ENCODE measurements at regions not wholly inside any gene's neighbourhood (a gene's known extent, or its start where the extent isn't known, plus 50 kb on each side); places are given as distances from the start of the nearest gene placed in this dataset.
A peak's percentile ranks its signal among the peaks of the same experiment; 100 is the strongest.

- no peaks in the 10 kb centered on the region for H3K36me3 ChIP-seq (replicated peaks; ENCODE audit: control insufficient read depth, insufficient read depth, low read length)
- H3K4me3 ChIP-seq (ENCODE audit: insufficient read depth, low read depth, low read length) = no peak overlapping the region
- no peaks in the 10 kb centered on the region for H3K27me3 ChIP-seq (ENCODE audit: control insufficient read depth, insufficient read depth, low read length)
- DNase-seq = no peak
Observed at GRCh38 chr17:6233856-6234255, 163.7 kb downstream of the WSCD1 start.

- no peaks in the 10 kb centered on the region for H3K27me3 ChIP-seq (ENCODE audit: control insufficient read depth, insufficient read depth, low read length)
- DNase-seq = no peak
- H3K4me3 ChIP-seq (ENCODE audit: insufficient read depth, low read depth, low read length) = no peak overlapping the region
- H3K36me3 ChIP-seq (replicated peaks; ENCODE audit: control insufficient read depth, insufficient read depth, low read length) = no peaks in the 10 kb centered on the region
Observed at GRCh38 chr17:6233339-6233738, 163.2 kb downstream of the WSCD1 start.

GRCh38 chr17:6232732-6233101, 162.5 kb downstream of the WSCD1 start:
- H3K36me3 ChIP-seq (replicated peaks; ENCODE audit: control insufficient read depth, insufficient read depth, low read length) = no peaks in the 10 kb centered on the region
- no peak overlapping the region for H3K4me3 ChIP-seq (ENCODE audit: insufficient read depth, low read depth, low read length)
- H3K27me3 ChIP-seq (ENCODE audit: control insufficient read depth, insufficient read depth, low read length) = no peaks in the 10 kb centered on the region
- no peak for DNase-seq

- no peaks in the 10 kb centered on the region for H3K36me3 ChIP-seq (replicated peaks; ENCODE audit: control insufficient read depth, insufficient read depth, low read length)
- DNase-seq = peak; percentile 36
- H3K4me3 ChIP-seq (ENCODE audit: insufficient read depth, low read depth, low read length) = no peak overlapping the region
- H3K27me3 ChIP-seq (ENCODE audit: control insufficient read depth, insufficient read depth, low read length) = no peaks in the 10 kb centered on the region
Observed at GRCh38 chr17:6231886-6232731, 161.9 kb downstream of the WSCD1 start.

- DNase-seq = no peak
- H3K36me3 ChIP-seq (replicated peaks; ENCODE audit: control insufficient read depth, insufficient read depth, low read length) = no peaks in the 10 kb centered on the region
- H3K4me3 ChIP-seq (ENCODE audit: insufficient read depth, low read depth, low read length) = no peak overlapping the region
- H3K27me3 ChIP-seq (ENCODE audit: control insufficient read depth, insufficient read depth, low read length) = no peaks in the 10 kb centered on the region
Observed at GRCh38 chr17:6231465-6231864, 161.3 kb downstream of the WSCD1 start.

- Histone ChIP-seq H3K36me3 (replicated peaks; ENCODE audit: control insufficient read depth, insufficient read depth, low read length) (no peaks in the 10 kb centered on the region), H3K4me3 (ENCODE audit: insufficient read depth, low read depth, low read length) (no peak overlapping the region), H3K27me3 (ENCODE audit: control insufficient read depth, insufficient read depth, low read length) (no peaks in the 10 kb centered on the region)
- DNase-seq = no peak
Observed at GRCh38 chr17:6218333-6218732, 148.2 kb downstream of the WSCD1 start.

GRCh38 chr17:6215071-6216035, 145.2 kb downstream of the WSCD1 start:
- H3K27me3 ChIP-seq (ENCODE audit: control insufficient read depth, insufficient read depth, low read length) = no peaks in the 10 kb centered on the region

GRCh38 chr17:6213859-6214258, 143.7 kb downstream of the WSCD1 start:
- H3K4me3 ChIP-seq (ENCODE audit: insufficient read depth, low read depth, low read length) = no peak overlapping the region
- DNase-seq = no peak
- no peaks in the 10 kb centered on the region for H3K36me3 ChIP-seq (replicated peaks; ENCODE audit: control insufficient read depth, insufficient read depth, low read length)
- no peaks in the 10 kb centered on the region for H3K27me3 ChIP-seq (ENCODE audit: control insufficient read depth, insufficient read depth, low read length)

More at GRCh38 chr17:6215071-6216035, 145.2 kb downstream of the WSCD1 start:
- no peak for DNase-seq
- Histone ChIP-seq H3K36me3 (replicated peaks; ENCODE audit: control insufficient read depth, insufficient read depth, low read length) (no peaks in the 10 kb centered on the region), H3K4me3 (ENCODE audit: insufficient read depth, low read depth, low read length) (no peak overlapping the region)

GRCh38 chr17:6212766-6213165, 142.6 kb downstream of the WSCD1 start:
- Histone ChIP-seq H3K36me3 (replicated peaks; ENCODE audit: control insufficient read depth, insufficient read depth, low read length) (no peaks in the 10 kb centered on the region), H3K27me3 (ENCODE audit: control insufficient read depth, insufficient read depth, low read length) (no peaks in the 10 kb centered on the region), H3K4me3 (ENCODE audit: insufficient read depth, low read depth, low read length) (no peak overlapping the region)
- DNase-seq = no peak

- Histone ChIP-seq H3K27me3 (ENCODE audit: control insufficient read depth, insufficient read depth, low read length) (no peaks in the 10 kb centered on the region), H3K4me3 (ENCODE audit: insufficient read depth, low read depth, low read length) (no peak overlapping the region), H3K36me3 (replicated peaks; ENCODE audit: control insufficient read depth, insufficient read depth, low read length) (no peaks in the 10 kb centered on the region)
- DNase-seq = no peak
Observed at GRCh38 chr17:6209829-6210228, 139.7 kb downstream of the WSCD1 start.

- no peaks in the 10 kb centered on the region for H3K27me3 ChIP-seq (ENCODE audit: control insufficient read depth, insufficient read depth, low read length)
- no peak overlapping the region for H3K4me3 ChIP-seq (ENCODE audit: insufficient read depth, low read depth, low read length)
- no peaks in the 10 kb centered on the region for H3K36me3 ChIP-seq (replicated peaks; ENCODE audit: control insufficient read depth, insufficient read depth, low read length)
- DNase-seq = no peak
Observed at GRCh38 chr17:6208608-6209180, 138.5 kb downstream of the WSCD1 start.

GRCh38 chr17:6205525-6205924, 135.3 kb downstream of the WSCD1 start:
- Histone ChIP-seq H3K27me3 (ENCODE audit: control insufficient read depth, insufficient read depth, low read length) (no peaks in the 10 kb centered on the region), H3K4me3 (ENCODE audit: insufficient read depth, low read depth, low read length) (no peak overlapping the region), H3K36me3 (replicated peaks; ENCODE audit: control insufficient read depth, insufficient read depth, low read length) (no peaks in the 10 kb centered on the region)
- DNase-seq = no peak

GRCh38 chr17:6205033-6205432, 134.9 kb downstream of the WSCD1 start:
- Histone ChIP-seq H3K27me3 (ENCODE audit: control insufficient read depth, insufficient read depth, low read length) (no peaks in the 10 kb centered on the region), H3K4me3 (ENCODE audit: insufficient read depth, low read depth, low read length) (no peak overlapping the region), H3K36me3 (replicated peaks; ENCODE audit: control insufficient read depth, insufficient read depth, low read length) (no peaks in the 10 kb centered on the region)
- DNase-seq = no peak

- no peak for DNase-seq
- H3K27me3 ChIP-seq (ENCODE audit: control insufficient read depth, insufficient read depth, low read length) = no peaks in the 10 kb centered on the region
- no peaks in the 10 kb centered on the region for H3K36me3 ChIP-seq (replicated peaks; ENCODE audit: control insufficient read depth, insufficient read depth, low read length)
- no peak overlapping the region for H3K4me3 ChIP-seq (ENCODE audit: insufficient read depth, low read depth, low read length)
Observed at GRCh38 chr17:6204203-6204722, 134.1 kb downstream of the WSCD1 start.
